Caco-2 (cell line): ENCODE measurements at regions not wholly inside any gene's neighbourhood (a gene's known extent, or its start where the extent isn't known, plus 50 kb on each side); places are given as distances from the start of the nearest gene placed in this dataset.
"Not testable (repeated sequence)": the region's sequence is repeated elsewhere in the genome, so short reads cannot be mapped to it uniquely, and the experiment has no call there.

ENCODE experiments used
- BruUV-seq: library from RNA; stranded (reverse); fragments of 400-500 nt; replicated peaks from 2 replicates; lab custom pipeline; 2021; lab: Mats Ljungman, UMichigan
- CTCF ChIA-PET: fragments of 300-600 bp; sonication (Branson Sonifier 250); formaldehyde crosslinking; loops from one replicate; lab custom pipeline; 2022; ENCODE audit warnings: antibody characterized with exemption; lab: Charles Lee
- POLR2A ChIA-PET: fragments of 300-600 bp; sonication (Branson Sonifier 250); formaldehyde crosslinking; loops from one replicate; lab custom pipeline; 2022; ENCODE audit warnings: antibody characterized with exemption; lab: Charles Lee
- DNase-seq, 2 experiments: peaks; one replicate each; pipeline versions ENCODE4 v3.0.0 to v3.0.0-alpha.2; 2020 to 2022
- H3K27me3 ChIP-seq: replicated peaks from 2 replicates; pipeline ENCODE4 v1.6.0; 2011; ENCODE audit warnings: low read length; ENCODE audit not compliant: control insufficient read depth, insufficient read depth
- H3K36me3 ChIP-seq: 2 replicates; pipeline ENCODE4 v1.5.1; 2011; ENCODE audit warnings: low read length; ENCODE audit not compliant: control insufficient read depth, insufficient read depth
- H3K4me1 ChIP-seq: fragments of 250-450 bp; sonication (Bioruptor Pico); 2 replicates; pipeline ENCODE4 v1.5.1; 2020; ENCODE audit warnings: mild to moderate bottlenecking
- H3K4me3 ChIP-seq: 2 replicates; pipeline ENCODE4 v1.5.1; 2011; ENCODE audit warnings: low read depth, mild to moderate bottlenecking, control low read depth, low read length
- H3K9me3 ChIP-seq: fragments of 250-450 bp; sonication (Bioruptor Pico); 2 replicates; pipeline ENCODE4 v1.5.1; 2020; ENCODE audit warnings: mild to moderate bottlenecking, moderate library complexity
- H3K27ac Mint-ChIP-seq: one replicate; pipeline ENCODE4 v1.8.0; 2022; ENCODE audit warnings: mixed read lengths; ENCODE audit not compliant: unreplicated experiment
- H3K27me3 Mint-ChIP-seq: one replicate; pipeline ENCODE4 v1.8.0; 2022; ENCODE audit warnings: mixed read lengths; ENCODE audit not compliant: insufficient read depth, unreplicated experiment
- H3K36me3 Mint-ChIP-seq: one replicate; pipeline ENCODE4 v1.8.0; 2022; ENCODE audit warnings: mild to moderate bottlenecking, mixed read lengths; ENCODE audit not compliant: insufficient read depth, unreplicated experiment
- H3K4me1 Mint-ChIP-seq: one replicate; pipeline ENCODE4 v1.8.0; 2022; ENCODE audit warnings: low read depth, mixed read lengths; ENCODE audit not compliant: unreplicated experiment
- H3K4me3 Mint-ChIP-seq: one replicate; pipeline ENCODE4 v1.8.0; 2022; ENCODE audit warnings: mild to moderate bottlenecking, moderate library complexity, mixed read lengths; ENCODE audit not compliant: unreplicated experiment
- H3K9me3 Mint-ChIP-seq: one replicate; pipeline ENCODE4 v1.8.0; 2022; ENCODE audit warnings: mixed read lengths; ENCODE audit not compliant: unreplicated experiment
- intact Hi-C: fragments of 100-400 bp; cut with micrococcal nuclease; formaldehyde crosslinking; loops from one replicate; pipeline ENCODE4 v1.10.0; 2022; ENCODE audit not compliant: unreplicated experiment
- TF ChIP-seq, protein P1 (sequence below), 2 experiments: fragments of 200-600 bp in 1 of 2; IDR thresholded peaks; 1 replicate in 1 of 2; 2 replicates in 1 of 2; pipeline versions ENCODE4 v1.5.1 to v1.8.0; 2011 to 2022; ENCODE audit warnings: antibody characterized with exemption in 1 of 2, control low read depth in 1 of 2, inconsistent platforms in 1 of 2, low read depth in 1 of 2, low read length in 1 of 2, mild to moderate bottlenecking in 1 of 2, moderate library complexity in 1 of 2; ENCODE audit not compliant: insufficient read depth in 1 of 2, severe bottlenecking in 1 of 2, unreplicated experiment in 1 of 2

DNA sequence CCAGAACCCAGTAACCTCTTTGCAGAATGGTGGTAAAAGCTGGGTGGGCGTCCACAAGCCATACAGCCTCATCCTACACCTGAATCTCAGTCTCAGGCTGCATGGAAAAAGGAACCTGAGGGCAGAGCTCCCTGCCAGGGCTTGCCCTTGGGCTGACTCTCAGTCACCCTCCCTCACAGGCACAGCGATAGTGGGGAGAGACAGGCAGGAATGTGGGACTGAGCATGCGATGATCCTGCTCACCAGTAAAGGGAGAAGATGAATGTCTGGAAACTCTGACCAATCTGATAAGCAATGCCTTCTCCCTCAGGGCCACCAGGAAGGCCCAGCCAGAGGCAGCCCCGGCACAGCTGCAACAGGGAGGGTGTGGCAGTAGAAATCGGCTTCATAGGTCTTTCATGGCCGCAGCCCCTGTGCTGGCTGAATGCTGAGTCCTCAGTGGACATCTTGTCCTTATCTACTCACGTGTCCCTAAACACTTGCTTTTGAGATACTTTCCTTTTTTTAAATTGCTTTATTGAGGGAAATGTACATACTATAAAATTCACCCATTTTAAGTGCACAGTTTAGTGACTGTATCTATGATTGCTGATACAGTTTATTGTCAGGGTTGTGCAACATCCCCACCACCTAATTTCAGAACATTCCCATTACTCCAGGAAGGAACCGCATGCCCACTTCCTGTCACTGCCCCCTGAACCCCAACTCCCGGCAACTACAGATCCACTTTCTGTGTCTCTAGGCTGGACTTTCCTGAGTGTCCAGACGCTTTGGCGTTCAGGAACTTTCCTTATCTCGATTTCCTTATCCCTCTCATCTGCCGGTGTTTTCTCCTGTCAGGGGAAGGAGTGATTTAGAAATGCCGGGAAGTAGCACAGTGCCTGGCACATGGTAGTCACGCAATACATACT lies 258.1 kb downstream of the PCNX1 start:
- ChIA-PET CTCF (no interaction called here), POLR2A (no interaction called here)
- Mint-ChIP-seq H3K27ac (peak overlapping the region; percentile 72), H3K4me1 (peaks cover 35% of the 10 kb centered on the region), H3K4me3 (peak overlapping the region; percentile 60), H3K36me3 (no peaks in the 10 kb centered on the region), H3K27me3 (no peaks in the 10 kb centered on the region), H3K9me3 (no peaks in the 10 kb centered on the region)
- Histone ChIP-seq H3K27me3 (no peaks in the 10 kb centered on the region), H3K36me3 (no peaks in the 10 kb centered on the region), H3K9me3 (peaks cover 5% of the 10 kb centered on the region; the same call in 1 of the 2 replicates), H3K4me1 (peaks cover 38% of the 10 kb centered on the region), H3K4me3 (no peak overlapping the region)
- DNase-seq = peak; percentile 75 to 92
- BruUV-seq = no TSS peak
- intact Hi-C loops = loop anchor here (1.0 to 10.0 kb wide), 5 partner anchors 23 to 239 kb away; partner anchors contain the start of gene SIPA1L1
- TF ChIP-seq, protein P1, sequence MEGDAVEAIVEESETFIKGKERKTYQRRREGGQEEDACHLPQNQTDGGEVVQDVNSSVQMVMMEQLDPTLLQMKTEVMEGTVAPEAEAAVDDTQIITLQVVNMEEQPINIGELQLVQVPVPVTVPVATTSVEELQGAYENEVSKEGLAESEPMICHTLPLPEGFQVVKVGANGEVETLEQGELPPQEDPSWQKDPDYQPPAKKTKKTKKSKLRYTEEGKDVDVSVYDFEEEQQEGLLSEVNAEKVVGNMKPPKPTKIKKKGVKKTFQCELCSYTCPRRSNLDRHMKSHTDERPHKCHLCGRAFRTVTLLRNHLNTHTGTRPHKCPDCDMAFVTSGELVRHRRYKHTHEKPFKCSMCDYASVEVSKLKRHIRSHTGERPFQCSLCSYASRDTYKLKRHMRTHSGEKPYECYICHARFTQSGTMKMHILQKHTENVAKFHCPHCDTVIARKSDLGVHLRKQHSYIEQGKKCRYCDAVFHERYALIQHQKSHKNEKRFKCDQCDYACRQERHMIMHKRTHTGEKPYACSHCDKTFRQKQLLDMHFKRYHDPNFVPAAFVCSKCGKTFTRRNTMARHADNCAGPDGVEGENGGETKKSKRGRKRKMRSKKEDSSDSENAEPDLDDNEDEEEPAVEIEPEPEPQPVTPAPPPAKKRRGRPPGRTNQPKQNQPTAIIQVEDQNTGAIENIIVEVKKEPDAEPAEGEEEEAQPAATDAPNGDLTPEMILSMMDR (IDR thresholded peaks at IDR 0.05; ENCODE audit: insufficient read depth in 1 of 2, low read depth in 1 of 2, low read length in 1 of 2, severe bottlenecking in 1 of 2, unreplicated experiment in 1 of 2) = no peak

GRCh38 chr14:71166180-71166837 lies 259.1 kb downstream of the PCNX1 start:
- Mint-ChIP-seq H3K36me3 (no peaks in the 10 kb centered on the region), H3K4me1 (peaks cover 35% of the 10 kb centered on the region), H3K27me3 (no peaks in the 10 kb centered on the region), H3K27ac (peak overlapping the region; percentile 72), H3K9me3 (no peaks in the 10 kb centered on the region), H3K4me3 (peak overlapping the region; percentile 60)
- H3K4me1 ChIP-seq = peaks cover 38% of the 10 kb centered on the region
- TF ChIP-seq, protein P1 (IDR thresholded peaks at IDR 0.05; ENCODE audit: insufficient read depth in 1 of 2, low read depth in 1 of 2, low read length in 1 of 2, severe bottlenecking in 1 of 2, unreplicated experiment in 1 of 2) = peak; percentile 36 to 64
- no TSS peak for BruUV-seq
- intact Hi-C loops = loop anchor here (1.0 to 10.0 kb wide), 3 partner anchors 56 to 238 kb away; partner anchors contain the start of gene SIPA1L1
- no peak overlapping the region for H3K4me3 ChIP-seq
- H3K36me3 ChIP-seq = no peaks in the 10 kb centered on the region
- CTCF ChIA-PET = interaction anchor here (0.6 to 1.2 kb wide), 5 partner anchors 21 to 238 kb away, joined by 3 to 9 read pairs (median 5); no protein-coding TSS in a partner anchor
- POLR2A ChIA-PET = interaction anchor here (0.5 to 1.1 kb wide), 2 partner anchors 155 to 158 kb away, joined by 5 to 7 read pairs; no protein-coding TSS in a partner anchor
- peak; percentile 67 to 69 for DNase-seq
- no peaks in the 10 kb centered on the region for H3K27me3 ChIP-seq
- no peaks in the 10 kb centered on the region for H3K9me3 ChIP-seq

DNA sequence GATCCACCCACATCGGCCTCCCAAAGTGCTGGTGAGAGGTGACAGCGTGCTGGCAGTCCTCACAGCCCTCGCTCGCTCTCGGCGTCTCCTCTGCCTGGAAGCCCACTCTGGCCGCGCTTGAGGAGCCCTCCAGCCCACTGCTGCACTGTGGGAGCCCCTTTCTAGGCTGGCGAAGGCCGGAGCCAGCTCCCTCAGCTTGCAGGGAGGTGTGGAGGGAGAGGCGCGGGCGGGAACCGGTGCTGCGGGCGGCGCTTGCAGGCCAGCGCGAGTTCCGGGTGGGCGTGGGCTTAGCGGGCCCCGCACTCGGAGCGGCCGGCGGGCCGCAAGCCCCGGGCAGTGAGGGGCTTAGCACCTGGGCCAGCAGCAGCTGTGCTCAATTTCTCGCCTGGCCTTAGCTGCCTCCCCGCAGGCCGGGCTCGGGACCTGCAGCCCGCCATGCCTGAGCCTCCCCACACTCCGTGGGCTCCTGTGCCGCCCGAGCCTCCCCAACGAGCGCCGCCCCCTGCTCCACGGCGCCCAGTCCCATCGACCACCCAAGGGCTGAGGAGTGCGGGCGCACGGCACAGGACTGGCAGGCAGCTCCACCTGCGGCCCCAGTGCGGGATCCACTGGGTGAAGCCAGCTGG lies 260.2 kb downstream of the PCNX1 start:
- H3K9me3 Mint-ChIP-seq, POLR2A ChIA-PET, H3K4me3 ChIP-seq, H3K36me3 Mint-ChIP-seq, H3K27me3 ChIP-seq, H3K4me3 Mint-ChIP-seq, H3K36me3 ChIP-seq, H3K27ac Mint-ChIP-seq, DNase-seq, H3K27me3 Mint-ChIP-seq, BruUV-seq, H3K9me3 ChIP-seq: not testable (repeated sequence)
- H3K4me1 ChIP-seq = peaks cover 38% of the 10 kb centered on the region
- CTCF ChIA-PET = interaction anchor here (0.6 to 1.2 kb wide), 3 partner anchors 20 to 380 kb away, joined by 3 to 9 read pairs (median 5); no protein-coding TSS in a partner anchor
- H3K4me1 Mint-ChIP-seq = peaks cover 35% of the 10 kb centered on the region
- intact Hi-C loops = loop anchor here (5.0 to 10.0 kb wide), 2 partner anchors 55 to 237 kb away; no protein-coding TSS in a partner anchor

GRCh38 chr14:71168161-71168560 lies 260.9 kb downstream of the PCNX1 start:
- H3K4me3 Mint-ChIP-seq, H3K9me3 Mint-ChIP-seq, H3K4me3 ChIP-seq, H3K36me3 Mint-ChIP-seq, H3K36me3 ChIP-seq, H3K9me3 ChIP-seq, H3K27me3 ChIP-seq, BruUV-seq, H3K27me3 Mint-ChIP-seq, POLR2A ChIA-PET, DNase-seq: not testable (repeated sequence)
- CTCF ChIA-PET = interaction anchor here (0.6 kb wide), 1 partner anchor 19 kb away, joined by 5 read pairs; no protein-coding TSS in a partner anchor
- intact Hi-C loops = loop anchor here (5.0 to 10.0 kb wide), 2 partner anchors 54 to 237 kb away; no protein-coding TSS in a partner anchor
- Mint-ChIP-seq H3K4me1 (peaks cover 32% of the 10 kb centered on the region), H3K27ac (peak overlapping the region; percentile 57)
- H3K4me1 ChIP-seq = peaks cover 34% of the 10 kb centered on the region
